ENCODE measurements at regions not wholly inside any gene's neighbourhood (a gene's known extent, or its start where the extent isn't known, plus 50 kb on each side); places are given as distances from the start of the nearest gene placed in this dataset.

- no peak for ATAC-seq
- H3K27ac ChIP-seq, result no peak overlapping the region
- WGBS, 2 donors, result 23 to 48% methylated on average over 6 of the region's 6 CpGs
- no peaks in the 10 kb centered on the region for H3K27me3 ChIP-seq
- H3K4me1 ChIP-seq, result no peaks in the 10 kb centered on the region
- no peak for TF ChIP-seq POLR2A (IDR thresholded peaks at IDR 0.05)
- no peak for TF ChIP-seq CTCF (IDR thresholded peaks at IDR 0.05)
- intact Hi-C loops (cut with DNase I), result no loop called here
- no peaks in the 10 kb centered on the region for H3K36me3 ChIP-seq (replicated peaks in 1 of 2; ENCODE audit: insufficient read depth in 1 of 2, low read depth in 2 of 2)
- DNase-seq, result no peak
- H3K4me3 ChIP-seq, result no peak overlapping the region
- H3K9me3 ChIP-seq, result no peaks in the 10 kb centered on the region
Observed at GRCh38 chr14:106562451-106562850, 1036.1 kb downstream of the TMEM121 start.

- 29 to 41% methylated on average over 14 of the region's 14 CpGs for WGBS, 2 donors
- intact Hi-C loops (cut with DNase I), result no loop called here
- Histone ChIP-seq H3K27me3 (no peaks in the 10 kb centered on the region), H3K36me3 (replicated peaks in 1 of 2; ENCODE audit: insufficient read depth in 1 of 2, low read depth in 2 of 2) (no peaks in the 10 kb centered on the region), H3K27ac (no peak overlapping the region), H3K4me3 (no peak overlapping the region), H3K4me1 (no peaks in the 10 kb centered on the region), H3K9me3 (no peaks in the 10 kb centered on the region)
- TF ChIP-seq POLR2A (IDR thresholded peaks at IDR 0.05), result no peak
- peak in 6 of 7 experiments; percentile 16 to 57 (median 46) for TF ChIP-seq CTCF (IDR thresholded peaks at IDR 0.05)
- peak; percentile 16 to 54 (median 42) for DNase-seq
- ATAC-seq, result no peak
Observed at GRCh38 chr14:106564058-106564643, 1037.8 kb downstream of the TMEM121 start.

- Histone ChIP-seq H3K4me1 (no peaks in the 10 kb centered on the region), H3K27ac (no peak overlapping the region), H3K36me3 (replicated peaks in 1 of 2; ENCODE audit: insufficient read depth in 1 of 2, low read depth in 2 of 2) (no peaks in the 10 kb centered on the region), H3K4me3 (no peak overlapping the region), H3K9me3 (no peaks in the 10 kb centered on the region), H3K27me3 (peaks cover 0 to 5% of the 10 kb centered on the region in 2 donors)
- ATAC-seq, result no peak
- WGBS, 2 donors, result 55 to 84% methylated on average over 8 to 11 of the region's 11 CpGs
- TF ChIP-seq CTCF (IDR thresholded peaks at IDR 0.05) (no peak), POLR2A (IDR thresholded peaks at IDR 0.05) (no peak)
- intact Hi-C loops (cut with DNase I), result no loop called here
- DNase-seq, result no peak
Observed at GRCh38 chr14:106578481-106578880, 1052.1 kb downstream of the TMEM121 start.

GRCh38 chr14:106579084-106579483 is 1052.7 kb downstream of the TMEM121 start:
- intact Hi-C loops (cut with DNase I), result no loop called here
- no peak for ATAC-seq
- Histone ChIP-seq H3K27ac (no peak overlapping the region), H3K36me3 (replicated peaks in 1 of 2; ENCODE audit: insufficient read depth in 1 of 2, low read depth in 2 of 2) (no peaks in the 10 kb centered on the region), H3K27me3 (no peaks in the 10 kb centered on the region), H3K9me3 (no peaks in the 10 kb centered on the region), H3K4me1 (no peaks in the 10 kb centered on the region), H3K4me3 (no peak overlapping the region)
- DNase-seq, result no peak
- 57 to 60% methylated on average over 5 to 6 of the region's 6 CpGs for WGBS, 2 donors
- TF ChIP-seq POLR2A (IDR thresholded peaks at IDR 0.05) (no peak), CTCF (IDR thresholded peaks at IDR 0.05) (no peak)

- intact Hi-C loops (cut with DNase I), result no loop called here
Observed at GRCh38 chr14:106585692-106586091, 1059.3 kb downstream of the TMEM121 start.

More at GRCh38 chr14:106585692-106586091, 1059.3 kb downstream of the TMEM121 start:
- H3K27me3 ChIP-seq, result no peaks in the 10 kb centered on the region
- H3K4me1 ChIP-seq, result no peaks in the 10 kb centered on the region
- 45 to 50% methylated on average over 9 of the region's 9 CpGs for WGBS, 2 donors
- no peak for ATAC-seq
- no peaks in the 10 kb centered on the region for H3K36me3 ChIP-seq (replicated peaks in 1 of 2; ENCODE audit: insufficient read depth in 1 of 2, low read depth in 2 of 2)
- TF ChIP-seq CTCF (IDR thresholded peaks at IDR 0.05) (no peak), POLR2A (IDR thresholded peaks at IDR 0.05) (no peak)
- H3K9me3 ChIP-seq, result no peaks in the 10 kb centered on the region
- no peak for DNase-seq
- no peak overlapping the region for H3K4me3 ChIP-seq
- no peak overlapping the region for H3K27ac ChIP-seq

Measured in body of pancreas (tissue), 4 donors.